H1 (cell line): ENCODE measurements at regions not wholly inside any gene's neighbourhood (a gene's known extent, or its start where the extent isn't known, plus 50 kb on each side); places are given as distances from the start of the nearest gene placed in this dataset.

Source experiments
- CTCF ChIA-PET: fragments of 300-600 bp; sonication (Branson Sonifier 250); formaldehyde crosslinking; loops from one replicate; lab custom pipeline; 2021; ENCODE audit not compliant: partially characterized antibody; lab: Charles Lee
- POLR2A ChIA-PET: fragments of 300-600 bp; sonication (Branson Sonifier 250); formaldehyde crosslinking; loops from one replicate; lab custom pipeline; 2021; ENCODE audit warnings: inconsistent platforms; ENCODE audit not compliant: partially characterized antibody; lab: Charles Lee
- DNase-seq, 2 experiments: peaks; one replicate each; pipeline versions ENCODE4 v3.0.0 to v3.0.0-alpha.2; 2010 to 2022; ENCODE audit warnings: low spot score in 2 of 2, low read depth in 1 of 2, mixed read lengths in 1 of 2
- FAIRE-seq: peaks from 2 replicates; lab custom pipeline; 2011; peaks lifted over from hg19 to GRCh38; lab: Jason Lieb, UNC
- H2AFZ ChIP-seq: 2 replicates; pipeline ENCODE4 v1.8.1; 2012; ENCODE audit warnings: low read length, inconsistent platforms
- H2AK5ac ChIP-seq: 2 replicates; pipeline ENCODE4 v1.6.1; 2013; ENCODE audit warnings: low read depth, low read length
- H2BK120ac ChIP-seq: replicated peaks from 2 replicates; pipeline ENCODE3; 2013; ENCODE audit warnings: low read depth, low read length, inconsistent platforms
- H2BK12ac ChIP-seq: 2 replicates; pipeline ENCODE4 v1.6.1; 2013; ENCODE audit warnings: low read depth, low read length
- H2BK15ac ChIP-seq: 2 replicates; pipeline ENCODE4 v1.6.1; 2013; ENCODE audit warnings: low read length
- H2BK20ac ChIP-seq: 2 replicates; pipeline ENCODE4 v1.6.1; 2013; ENCODE audit warnings: low read length
- H2BK5ac ChIP-seq: 2 replicates; pipeline ENCODE4 v1.6.1; 2013; ENCODE audit warnings: low read depth, low read length
- H3K14ac ChIP-seq: 2 replicates; pipeline ENCODE4 v1.6.1; 2013; ENCODE audit warnings: inconsistent platforms; ENCODE audit not compliant: insufficient read length
- H3K18ac ChIP-seq: 2 replicates; pipeline ENCODE4 v1.6.1; 2013; ENCODE audit warnings: low read length; ENCODE audit errors: extremely low read depth
- H3K23ac ChIP-seq: 2 replicates; pipeline ENCODE4 v1.6.1; 2013; ENCODE audit warnings: inconsistent platforms; ENCODE audit not compliant: insufficient read length
- H3K23me2 ChIP-seq: 2 replicates; pipeline ENCODE4 v1.6.1; 2013; ENCODE audit warnings: low read depth, low read length
- H3K27ac ChIP-seq: 2 replicates; pipeline ENCODE4 v1.6.1; 2011; ENCODE audit warnings: low read depth, low read length, inconsistent platforms
- H3K27me3 ChIP-seq, 4 experiments: replicated peaks in 1 of 4; 1 replicate in 1 of 4; 2 replicates in 3 of 4; pipeline versions ENCODE4 v1.6.1 to v1.8.1; 2011 to 2013; ENCODE audit warnings: low read length in 3 of 4, mild to moderate bottlenecking in 3 of 4, inconsistent platforms in 2 of 4, mixed read lengths in 2 of 4, moderate library complexity in 1 of 4; ENCODE audit not compliant: control insufficient read depth in 3 of 4, insufficient read depth in 3 of 4; ENCODE audit errors: extremely low read depth in 1 of 4
- H3K36me3 ChIP-seq, 4 experiments: 2 replicates each; pipeline versions ENCODE4 v1.6.1 to v1.8.1; 2011 to 2013; ENCODE audit warnings: mild to moderate bottlenecking in 4 of 4, low read length in 3 of 4, moderate library complexity in 2 of 4, control low read depth in 1 of 4, inconsistent platforms in 1 of 4; ENCODE audit not compliant: insufficient read depth in 4 of 4, control insufficient read depth in 2 of 4
- H3K4ac ChIP-seq: replicated peaks from 2 replicates; pipeline ENCODE3; 2013; ENCODE audit warnings: low read length, low read depth, mixed read lengths, inconsistent platforms; ENCODE audit not compliant: insufficient read length
- H3K4me1 ChIP-seq, 4 experiments: replicated peaks in 1 of 4; 1 replicate in 1 of 4; 2 replicates in 3 of 4; pipeline versions ENCODE4 v1.6.1 to v1.8.1; 2011 to 2013; ENCODE audit warnings: low read length in 3 of 4, inconsistent platforms in 2 of 4, mixed read lengths in 1 of 4; ENCODE audit not compliant: insufficient read depth in 4 of 4, control insufficient read depth in 3 of 4
- H3K4me2 ChIP-seq, 2 experiments: 2 replicates each; pipeline versions ENCODE4 v1.6.1 to v1.8.1; 2011 to 2013; ENCODE audit warnings: low read depth in 2 of 2, low read length in 2 of 2, control low read depth in 1 of 2, inconsistent platforms in 1 of 2, mild to moderate bottlenecking in 1 of 2; ENCODE audit not compliant: insufficient read depth in 1 of 2
- H3K4me3 ChIP-seq, 4 experiments: fragments of 200-600, 300-600 bp in 1 of 4; sonication (generic), shearing (Covaris generic), sonication (Bioruptor Twin) in 1 of 4; 2 replicates each; pipeline versions ENCODE4 v1.5.1 to v1.8.1; 2011 to 2016; ENCODE audit warnings: low read length in 4 of 4, low read depth in 3 of 4, control low read depth in 2 of 4, inconsistent platforms in 2 of 4, mild to moderate bottlenecking in 2 of 4, mixed read lengths in 1 of 4, moderate library complexity in 1 of 4; ENCODE audit not compliant: insufficient read depth in 2 of 4; ENCODE audit errors: extremely low read depth in 1 of 4
- H3K56ac ChIP-seq: replicated peaks from 2 replicates; pipeline ENCODE3; 2013; ENCODE audit warnings: low read depth, mild to moderate bottlenecking, mixed read lengths, low read length, inconsistent platforms; ENCODE audit not compliant: insufficient read length
- H3K79me1 ChIP-seq: 2 replicates; pipeline ENCODE4 v1.6.1; 2013; ENCODE audit warnings: low read depth, low read length, control low read depth
- H3K79me2 ChIP-seq, 2 experiments: 2 replicates each; pipeline versions ENCODE4 v1.6.1 to v1.8.1; 2012 to 2013; ENCODE audit warnings: low read length in 2 of 2, mild to moderate bottlenecking in 2 of 2, inconsistent platforms in 1 of 2; ENCODE audit not compliant: insufficient read depth in 2 of 2, control insufficient read depth in 1 of 2
- H3K9ac ChIP-seq, 4 experiments: replicated peaks in 1 of 4; 1 replicate in 1 of 4; 2 replicates in 3 of 4; pipeline versions ENCODE4 v1.6.1 to v1.8.1; 2011 to 2013; ENCODE audit warnings: low read depth in 3 of 4, low read length in 3 of 4, control low read depth in 2 of 4, mild to moderate bottlenecking in 2 of 4, moderate library complexity in 2 of 4, inconsistent platforms in 1 of 4; ENCODE audit errors: extremely low read depth in 1 of 4
- H3K9me3 ChIP-seq, 2 experiments: 2 replicates each; pipeline versions ENCODE4 v1.6.1 to v1.8.1; 2012 to 2013; ENCODE audit warnings: mild to moderate bottlenecking in 2 of 2, moderate library complexity in 2 of 2, control low read depth in 1 of 2, inconsistent platforms in 1 of 2, low read depth in 1 of 2, low read length in 1 of 2, mixed read lengths in 1 of 2; ENCODE audit not compliant: insufficient read depth in 2 of 2
- H4K20me1 ChIP-seq, 2 experiments: replicated peaks in 1 of 2; 2 replicates each; pipeline versions ENCODE3 to v1.8.1; 2011 to 2013; ENCODE audit warnings: inconsistent platforms in 2 of 2, low read length in 2 of 2, mild to moderate bottlenecking in 1 of 2; ENCODE audit not compliant: insufficient read depth in 2 of 2, control insufficient read depth in 1 of 2
- H4K5ac ChIP-seq: 2 replicates; pipeline ENCODE4 v1.6.1; 2013; ENCODE audit warnings: low read length, low read depth, mixed read lengths, inconsistent platforms; ENCODE audit not compliant: insufficient read length
- H4K8ac ChIP-seq: 2 replicates; pipeline ENCODE4 v1.8.0; 2013; ENCODE audit warnings: mild to moderate bottlenecking, moderate library complexity, low read length, inconsistent platforms; ENCODE audit not compliant: insufficient read depth; ENCODE audit errors: extremely low read depth
- H4K91ac ChIP-seq: replicated peaks from 2 replicates; pipeline ENCODE3; 2013; ENCODE audit warnings: low read length, mixed read lengths, inconsistent platforms; ENCODE audit not compliant: insufficient read length
- CBX8 ChIP-seq: fragments of 300-800, 300-1000 bp; sonication (generic); IDR thresholded peaks from 2 replicates; pipeline ENCODE4 v1.7.1; 2016; ENCODE audit warnings: low read depth, low read length, borderline replicate concordance
- CHD1 ChIP-seq: IDR thresholded peaks from 2 replicates; pipeline ENCODE4 v1.6.1; 2012; ENCODE audit warnings: low read depth, low read length, improper control_type of control experiment
- EZH2 ChIP-seq: fragments of 200-600 bp; sonication (generic); IDR thresholded peaks from 2 replicates; pipeline ENCODE4 v1.7.1; 2012; ENCODE audit warnings: low read depth, mild to moderate bottlenecking, moderate library complexity, low read length, inconsistent platforms; ENCODE audit not compliant: severe bottlenecking
- GABPA ChIP-seq: IDR thresholded peaks from 2 replicates; pipeline ENCODE4 v1.6.1; 2011; ENCODE audit warnings: mild to moderate bottlenecking, low read length, moderate library complexity, borderline replicate concordance; ENCODE audit not compliant: insufficient read depth
- HDAC6 ChIP-seq: IDR thresholded peaks from one replicate; pipeline ENCODE4 v1.7.1; 2012; ENCODE audit warnings: low read depth, mild to moderate bottlenecking, inconsistent platforms, low read length, moderate library complexity
- JUND ChIP-seq: IDR thresholded peaks from 2 replicates; pipeline ENCODE4 v1.6.1; 2011; ENCODE audit warnings: mild to moderate bottlenecking, improper control_type of control experiment, low read length
- PHF8 ChIP-seq: fragments of 200-600 bp; sonication (generic); conservative IDR thresholded peaks from 2 replicates; pipeline ENCODE4 v1.7.1; 2012; ENCODE audit warnings: low read depth, mild to moderate bottlenecking, inconsistent platforms, low read length, moderate library complexity
- POLR2AphosphoS5 ChIP-seq: IDR thresholded peaks from 2 replicates; pipeline ENCODE4 v1.6.1; 2011; ENCODE audit warnings: low read depth, low read length
- POU5F1 ChIP-seq: IDR thresholded peaks from 2 replicates; pipeline ENCODE4 v1.6.1; 2011; ENCODE audit warnings: low read depth, mild to moderate bottlenecking, low read length, moderate library complexity
- TAF1 ChIP-seq: IDR thresholded peaks from 2 replicates; pipeline ENCODE4 v1.6.1; 2011; ENCODE audit warnings: mild to moderate bottlenecking, low read depth, low read length
- TCF12 ChIP-seq: IDR thresholded peaks from 2 replicates; pipeline ENCODE4 v1.6.1; 2011; ENCODE audit warnings: low read depth, mild to moderate bottlenecking, low read length
- WGBS, 2 experiments: shearing (Covaris generic) in 1 of 2; methylation state at CpG; one replicate each; pipeline versions ENCODE4 v1.1.6 to v1.1.7; 2013 to 2015; ENCODE audit warnings: low lambda C conversion rate in 2 of 2, mixed read lengths in 2 of 2, inconsistent platforms in 1 of 2, low coverage in 1 of 2, missing lambda C conversion rate in 1 of 2; ENCODE audit not compliant: insufficient replicate concordance in 2 of 2, insufficient coverage in 1 of 2, insufficient read length in 1 of 2; ENCODE audit errors: extremely low coverage in 1 of 2, missing lambda C conversion rate in 1 of 2; 5-methylcytosine and 5-hydroxymethylcytosine counted together

DNA sequence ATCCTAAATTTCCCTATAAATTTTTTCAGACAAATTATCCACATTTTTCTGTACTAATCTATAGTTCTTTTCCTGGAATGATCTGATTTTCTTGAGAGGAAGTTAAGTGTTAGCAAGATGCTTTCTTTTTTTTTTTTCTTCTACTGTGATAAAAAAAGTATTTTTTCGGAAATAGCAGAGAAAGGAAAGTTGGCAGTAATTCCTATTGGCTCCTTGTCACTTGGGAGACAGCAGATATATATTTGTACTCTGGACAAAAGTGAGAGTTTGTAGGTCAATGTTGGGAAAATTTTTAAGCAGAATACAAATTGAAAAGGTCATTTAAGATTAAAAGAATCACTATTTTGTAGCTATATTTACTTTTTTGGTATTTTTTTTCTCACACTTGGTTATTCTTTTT is 635.7 kb upstream of the NRXN1 start:
- Histone ChIP-seq H3K79me1 (no peaks in the 10 kb centered on the region), H3K79me2 (no peaks in the 10 kb centered on the region), H4K8ac (no peak overlapping the region), H3K23ac (no peak overlapping the region), H3K9me3 (peaks cover 0 to 6% of the 10 kb centered on the region in 2 experiments; a peak in 2 of 4 replicates), H3K27me3 (no peaks in the 10 kb centered on the region), H3K36me3 (no peaks in the 10 kb centered on the region), H3K4me3 (no peak overlapping the region), H2BK5ac (no peak overlapping the region), H4K20me1 (no peaks in the 10 kb centered on the region), H3K4me1 (peaks cover 0 to 3% (median 0%) of the 10 kb centered on the region in 4 experiments; a peak in 2 of 7 replicates), H3K4me2 (no peak overlapping the region), H3K4ac (no peak overlapping the region), H2AK5ac (no peak overlapping the region), H2BK20ac (no peak overlapping the region), H4K5ac (no peak overlapping the region), H3K14ac (no peak overlapping the region), H2AFZ (no peak overlapping the region), H3K9ac (no peak overlapping the region), H3K56ac (no peak overlapping the region), H4K91ac (no peak overlapping the region), H3K18ac (no peak overlapping the region), H2BK120ac (no peak overlapping the region), H3K27ac (no peak overlapping the region), H3K23me2 (no peaks in the 10 kb centered on the region), H2BK15ac (no peak overlapping the region), H2BK12ac (no peak overlapping the region)
- POLR2A ChIA-PET = no interaction called here
- FAIRE-seq (no peak), DNase-seq (no peak)
- 100% methylated on average over 1 of the region's 1 CpG; no CpG with 5 or more reads in 1 of the 2 experiments for WGBS, 2 experiments
- CTCF ChIA-PET = no interaction called here
- TF ChIP-seq POLR2AphosphoS5 = no peak
- TF ChIP-seq PHF8 = no peak
- TF ChIP-seq HDAC6 = no peak
- TF ChIP-seq JUND = no peak
- TF ChIP-seq EZH2 = no peak
- no peak for TF ChIP-seq CHD1
- no peak for TF ChIP-seq CBX8
- no peak for TF ChIP-seq TCF12
- no peak for TF ChIP-seq POU5F1
- TF ChIP-seq GABPA = no peak
- TF ChIP-seq TAF1 = no peak
